Forelimb muscle (tissue), 1 donor: ENCODE measurements at regions not wholly inside any gene's neighbourhood (a gene's known extent, or its start where the extent isn't known, plus 50 kb on each side); places are given as distances from the start of the nearest gene placed in this dataset.

ENCODE experiments used
- DNase-seq: peaks from one replicate; pipeline ENCODE4 v3.0.0-alpha.2; 2013; ENCODE audit warnings: low read depth

- DNase-seq, result no peak
These were observed 228.6 kb downstream of the TTLL7 start for GRCh38 chr1:83770319-83770661.

- no peak for DNase-seq
These were observed 229.2 kb downstream of the TTLL7 start for GRCh38 chr1:83769594-83770318.

- no peak for DNase-seq
These were observed 229.9 kb downstream of the TTLL7 start for GRCh38 chr1:83769072-83769471.

GRCh38 chr1:83766241-83766691 lies 232.7 kb downstream of the TTLL7 start:
- no peak for DNase-seq

- DNase-seq, result no peak
These were observed 233.8 kb downstream of the TTLL7 start for GRCh38 chr1:83765125-83765524.

GRCh38 chr1:83764209-83764608 lies 234.7 kb downstream of the TTLL7 start:
- DNase-seq, result no peak

- DNase-seq, result no peak
These were observed 235.4 kb downstream of the TTLL7 start for GRCh38 chr1:83763361-83764095.

GRCh38 chr1:83762416-83762815 lies 236.5 kb downstream of the TTLL7 start:
- DNase-seq, result peak; percentile 17

GRCh38 chr1:83762039-83762365 lies 236.9 kb downstream of the TTLL7 start:
- no peak for DNase-seq

- DNase-seq, result peak; percentile 17
These were observed 237.5 kb downstream of the TTLL7 start for GRCh38 chr1:83761167-83762038.

- no peak for DNase-seq
These were observed 238.5 kb downstream of the TTLL7 start for GRCh38 chr1:83760226-83761021.

GRCh38 chr1:83756984-83757717 lies 241.8 kb downstream of the TTLL7 start:
- no peak for DNase-seq

- DNase-seq, result no peak
These were observed 247.3 kb downstream of the TTLL7 start for GRCh38 chr1:83751602-83752001.

- no peak for DNase-seq
These were observed 248.7 kb downstream of the TTLL7 start for GRCh38 chr1:83750201-83750600.

- DNase-seq, result no peak
These were observed 251.0 kb downstream of the TTLL7 start for GRCh38 chr1:83747853-83748482.

GRCh38 chr1:83746234-83746633 lies 252.7 kb downstream of the TTLL7 start:
- DNase-seq, result no peak

GRCh38 chr1:83742446-83742845 lies 256.5 kb downstream of the TTLL7 start:
- DNase-seq, result no peak

GRCh38 chr1:83741770-83742169 lies 257.2 kb downstream of the TTLL7 start:
- DNase-seq, result no peak

- no peak for DNase-seq
These were observed 257.6 kb downstream of the TTLL7 start for GRCh38 chr1:83741348-83741747.

- no peak for DNase-seq
These were observed 263.4 kb downstream of the TTLL7 start for GRCh38 chr1:83735526-83735925.
